HCT116 (cell line): ENCODE measurements at regions not wholly inside any gene's neighbourhood (a gene's known extent, or its start where the extent isn't known, plus 50 kb on each side); places are given as distances from the start of the nearest gene placed in this dataset.
"Not testable (repeated sequence)": the region's sequence is repeated elsewhere in the genome, so short reads cannot be mapped to it uniquely, and the experiment has no call there.

ENCODE experiments used
- ATAC-seq: fragments of 200-7000 bp; cut with Tn5 transposase; 2 replicates; pipeline ENCODE4 v1.9.1; 2020; ENCODE audit warnings: mild to moderate bottlenecking, moderate library complexity
- BruUV-seq: library from RNA; stranded (reverse); fragments of 400-500 nt; replicated peaks from 2 replicates; lab custom pipeline; 2021; lab: Mats Ljungman, UMichigan
- CTCF ChIA-PET: fragments of 300-600 bp; sonication (Branson Sonifier 250); formaldehyde crosslinking; loops from one replicate; lab custom pipeline; 2021; ENCODE audit warnings: antibody characterized with exemption; lab: Charles Lee
- POLR2A ChIA-PET: fragments of 300-600, 350-600 bp; sonication (Branson Sonifier 250); formaldehyde crosslinking; loops from one replicate; lab custom pipeline; 2021; ENCODE audit warnings: antibody characterized with exemption; lab: Charles Lee
- RAD21 ChIA-PET, 2 experiments: fragments of 300-600 bp; sonication (Branson Sonifier 250); formaldehyde crosslinking; loops; one replicate each; lab custom pipeline; 2023; ENCODE audit warnings: low total read pairs in 2 of 2; ENCODE audit not compliant: uncharacterized antibody in 2 of 2, unreplicated experiment in 2 of 2, low non-redundant PET in 1 of 2; lab: Charles Lee
- DNase-seq: peaks from one replicate; pipeline ENCODE4 v3.0.0-alpha.2; 2010; ENCODE audit warnings: low read depth, low spot score
- H2AFZ ChIP-seq: fragments of 200-600 bp; shearing (Covaris generic), sonication (generic); 2 replicates; pipeline ENCODE4 v1.6.1; 2017; ENCODE audit warnings: low read depth, mixed run types, mixed read lengths, antibody characterized with exemption, low read length; ENCODE audit not compliant: poor library complexity, severe bottlenecking
- H3K27ac ChIP-seq: 2 replicates; pipeline ENCODE4 v1.5.1; 2012; ENCODE audit warnings: low read depth, low read length
- H3K27me3 ChIP-seq: fragments of 200-600 bp; sonication (generic); 2 replicates; pipeline ENCODE4 v1.6.1; 2016; ENCODE audit warnings: mixed run types, low read length, mixed read lengths; ENCODE audit not compliant: insufficient read depth
- H3K36me3 ChIP-seq, 2 experiments: fragments of 200-500 bp in 1 of 2; fragments of 200-600 bp in 1 of 2; sonication (Bioruptor generic) in 1 of 2; sonication (generic) in 1 of 2; 2 replicates each; pipeline versions ENCODE4 v1.5.1 to v1.6.1; 2014 to 2016; ENCODE audit warnings: low read length in 2 of 2, inconsistent platforms in 1 of 2, mixed read lengths in 1 of 2, mixed run types in 1 of 2; ENCODE audit not compliant: insufficient read depth in 2 of 2, control insufficient read depth in 1 of 2
- H3K4me1 ChIP-seq, 2 experiments: fragments of 200-600 bp in 1 of 2; sonication (generic) in 1 of 2; 2 replicates each; pipeline versions ENCODE4 v1.5.1 to v1.6.1; 2012 to 2017; ENCODE audit warnings: low read length in 2 of 2, inconsistent platforms in 1 of 2, mild to moderate bottlenecking in 1 of 2, mixed read lengths in 1 of 2, mixed run types in 1 of 2, moderate library complexity in 1 of 2; ENCODE audit not compliant: insufficient read depth in 2 of 2, control insufficient read depth in 1 of 2
- H3K4me2 ChIP-seq: fragments of 200-600 bp; sonication (generic); 2 replicates; pipeline ENCODE4 v1.6.1; 2017; ENCODE audit warnings: mixed run types, low read length, mixed read lengths
- H3K4me3 ChIP-seq, 2 experiments: fragments of 200-600 bp in 1 of 2; sonication (generic) in 1 of 2; replicated peaks in 1 of 2; 2 replicates each; pipeline ENCODE4 v1.5.1; 2011 to 2016; ENCODE audit warnings: low read length in 2 of 2, control low read depth in 1 of 2, low read depth in 1 of 2, mild to moderate bottlenecking in 1 of 2, mixed read lengths in 1 of 2, mixed run types in 1 of 2
- H3K79me2 ChIP-seq: fragments of 200-600 bp; sonication (generic); 2 replicates; pipeline ENCODE4 v1.6.1; 2017; ENCODE audit warnings: mild to moderate bottlenecking, mixed run types, low read length, moderate library complexity, mixed read lengths; ENCODE audit not compliant: insufficient read depth
- H3K9ac ChIP-seq: fragments of 200-600 bp; sonication (generic); 2 replicates; pipeline ENCODE4 v1.6.1; 2016; ENCODE audit warnings: low read length, mixed read lengths
- H3K9me2 ChIP-seq: fragments of 200-600 bp; sonication (generic), shearing (Covaris generic); 2 replicates; pipeline ENCODE4 v1.6.1; 2017; ENCODE audit warnings: mixed run types, mild to moderate bottlenecking, moderate library complexity; ENCODE audit not compliant: insufficient read depth
- H3K9me3 ChIP-seq, 2 experiments: fragments of 200-500 bp in 1 of 2; fragments of 200-600 bp in 1 of 2; sonication (Bioruptor generic) in 1 of 2; sonication (generic) in 1 of 2; 2 replicates each; pipeline ENCODE4 v1.6.1; 2014 to 2017; ENCODE audit warnings: low read length in 2 of 2, mixed read lengths in 2 of 2, inconsistent platforms in 1 of 2, low read depth in 1 of 2, mild to moderate bottlenecking in 1 of 2, mixed run types in 1 of 2, moderate library complexity in 1 of 2; ENCODE audit not compliant: control insufficient read depth in 1 of 2, insufficient read depth in 1 of 2
- H4K20me1 ChIP-seq: fragments of 200-600 bp; sonication (generic), shearing (Covaris generic); 2 replicates; pipeline ENCODE4 v1.6.1; 2017; ENCODE audit warnings: mixed run types, mild to moderate bottlenecking, moderate library complexity; ENCODE audit not compliant: insufficient read depth
- CEBPB ChIP-seq: IDR thresholded peaks from 2 replicates; pipeline ENCODE4 v1.6.1; 2012; ENCODE audit warnings: low read depth
- EGR1 ChIP-seq: IDR thresholded peaks from 2 replicates; pipeline ENCODE4 v1.6.1; 2012; ENCODE audit warnings: low read depth
- ELF1 ChIP-seq: IDR thresholded peaks from 2 replicates; pipeline ENCODE4 v1.6.1; 2012; ENCODE audit warnings: low read depth, borderline replicate concordance
- RAD21 ChIP-seq: IDR thresholded peaks from 2 replicates; pipeline ENCODE4 v1.6.1; 2012; ENCODE audit warnings: low read depth, mild to moderate bottlenecking
- ZFX ChIP-seq: fragments of 450-650 bp; IDR thresholded peaks from 2 replicates; pipeline ENCODE4 v1.6.1; 2017
- intact Hi-C: fragments of 100-400 bp; cut with micrococcal nuclease; formaldehyde crosslinking; loops from 2 replicates; pipeline ENCODE4 v1.10.0; 2022
- TF ChIP-seq, protein P1 (sequence below): IDR thresholded peaks from 2 replicates; pipeline ENCODE4 v1.6.1; 2011; ENCODE audit warnings: mild to moderate bottlenecking, low read length, moderate library complexity; ENCODE audit not compliant: insufficient replicate concordance; ENCODE audit errors: extremely low read depth
- TF ChIP-seq, protein P2 (sequence below): IDR thresholded peaks from 2 replicates; pipeline ENCODE4 v1.6.1; 2012

DNA sequence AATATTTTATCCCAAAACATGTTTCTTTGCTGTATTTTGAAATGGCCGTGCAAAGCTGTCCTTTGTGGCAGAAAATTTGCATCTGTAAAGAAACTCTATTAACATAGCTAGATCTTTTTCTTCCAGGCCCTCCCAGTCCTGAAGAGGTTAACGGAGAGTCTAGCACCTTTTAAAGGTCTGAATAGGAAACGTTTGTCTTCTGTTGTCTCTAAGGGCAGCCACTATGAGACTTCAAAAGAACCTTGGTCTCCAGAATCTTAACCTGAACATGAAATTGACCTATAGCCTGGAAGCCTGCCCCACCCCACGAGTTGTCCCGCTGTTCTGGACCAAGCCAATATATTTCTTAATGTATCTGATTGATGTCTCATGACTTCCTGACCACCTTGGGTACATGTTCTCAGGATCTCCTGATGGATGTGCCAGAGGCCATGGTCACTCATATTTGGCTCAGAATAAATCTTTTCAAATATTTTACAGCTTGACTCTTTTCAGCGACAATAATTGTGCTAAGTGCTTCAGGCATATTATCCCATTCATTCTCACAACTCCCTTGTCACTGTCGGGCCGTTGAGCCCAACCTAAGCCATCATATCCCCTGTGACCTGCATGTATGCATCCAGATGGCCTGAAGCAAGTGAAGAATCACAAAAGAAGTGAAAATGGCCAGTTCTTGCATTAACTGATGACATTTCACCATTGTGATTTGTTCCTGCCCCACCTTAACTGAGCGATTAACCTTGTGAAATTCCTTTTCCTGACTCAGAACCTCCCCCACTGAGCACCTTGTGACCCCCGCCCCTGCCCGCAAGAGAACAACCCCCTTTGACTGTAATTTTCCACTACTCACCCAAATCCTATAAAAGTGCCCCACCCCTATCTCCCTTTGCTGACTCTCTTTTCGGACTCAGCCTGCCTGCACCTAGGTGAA lies 106.7 kb downstream of the MFAP3L start:
- H3K9ac ChIP-seq, H3K9me3 ChIP-seq, H3K36me3 ChIP-seq, H3K9me2 ChIP-seq, H3K27ac ChIP-seq, H3K27me3 ChIP-seq, H4K20me1 ChIP-seq, intact Hi-C loops, ATAC-seq, H2AFZ ChIP-seq, BruUV-seq, POLR2A ChIA-PET, CTCF ChIA-PET, H3K4me3 ChIP-seq, DNase-seq, H3K79me2 ChIP-seq, RAD21 ChIA-PET: not testable (repeated sequence)
- Histone ChIP-seq H3K4me2 (peak overlapping the region; percentile 34; the same call in 1 of the 2 replicates), H3K4me1 (peaks cover 0 to 14% of the 10 kb centered on the region in 2 experiments; a peak in 2 of 4 replicates)

- H3K9ac ChIP-seq: no peak overlapping the region
- peaks cover 5 to 6% of the 10 kb centered on the region in 2 experiments; a peak in 1 of 4 replicates for H3K9me3 ChIP-seq
- CTCF ChIA-PET: no interaction called here
- H2AFZ ChIP-seq: no peak overlapping the region
- H3K9me2 ChIP-seq: no peaks in the 10 kb centered on the region
- POLR2A ChIA-PET: no interaction called here
- DNase-seq (no peak), ATAC-seq (no peak)
- no peak overlapping the region for H3K4me3 ChIP-seq
- no peaks in the 10 kb centered on the region; the same call in 1 of the 2 replicates for H4K20me1 ChIP-seq
- TF ChIP-seq, protein P1, sequence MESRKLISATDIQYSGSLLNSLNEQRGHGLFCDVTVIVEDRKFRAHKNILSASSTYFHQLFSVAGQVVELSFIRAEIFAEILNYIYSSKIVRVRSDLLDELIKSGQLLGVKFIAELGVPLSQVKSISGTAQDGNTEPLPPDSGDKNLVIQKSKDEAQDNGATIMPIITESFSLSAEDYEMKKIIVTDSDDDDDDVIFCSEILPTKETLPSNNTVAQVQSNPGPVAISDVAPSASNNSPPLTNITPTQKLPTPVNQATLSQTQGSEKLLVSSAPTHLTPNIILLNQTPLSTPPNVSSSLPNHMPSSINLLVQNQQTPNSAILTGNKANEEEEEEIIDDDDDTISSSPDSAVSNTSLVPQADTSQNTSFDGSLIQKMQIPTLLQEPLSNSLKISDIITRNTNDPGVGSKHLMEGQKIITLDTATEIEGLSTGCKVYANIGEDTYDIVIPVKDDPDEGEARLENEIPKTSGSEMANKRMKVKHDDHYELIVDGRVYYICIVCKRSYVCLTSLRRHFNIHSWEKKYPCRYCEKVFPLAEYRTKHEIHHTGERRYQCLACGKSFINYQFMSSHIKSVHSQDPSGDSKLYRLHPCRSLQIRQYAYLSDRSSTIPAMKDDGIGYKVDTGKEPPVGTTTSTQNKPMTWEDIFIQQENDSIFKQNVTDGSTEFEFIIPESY: no peak
- TF ChIP-seq RAD21: no peak
- TF ChIP-seq, protein P2, sequence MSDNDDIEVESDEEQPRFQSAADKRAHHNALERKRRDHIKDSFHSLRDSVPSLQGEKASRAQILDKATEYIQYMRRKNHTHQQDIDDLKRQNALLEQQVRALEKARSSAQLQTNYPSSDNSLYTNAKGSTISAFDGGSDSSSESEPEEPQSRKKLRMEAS: no peak
- no peak for TF ChIP-seq CEBPB
- no peak for TF ChIP-seq EGR1
- TF ChIP-seq ZFX: no peak
- TF ChIP-seq ELF1: no peak
- no peaks in the 10 kb centered on the region for H3K79me2 ChIP-seq
- H3K4me2 ChIP-seq: no peak overlapping the region
- RAD21 ChIA-PET: no interaction called here
- peaks cover 0 to 14% of the 10 kb centered on the region in 2 experiments; a peak in 2 of 4 replicates for H3K4me1 ChIP-seq
- H3K36me3 ChIP-seq: no peaks in the 10 kb centered on the region
- H3K27ac ChIP-seq: no peak overlapping the region
- H3K27me3 ChIP-seq: no peaks in the 10 kb centered on the region
- intact Hi-C loops: no loop called here
- BruUV-seq: no TSS peak
Measured at GRCh38 chr4:169915545-169915944, 110.7 kb downstream of the MFAP3L start.
